Fibroblast of mammary gland (primary cell): ENCODE measurements at regions not wholly inside any gene's neighbourhood (a gene's known extent, or its start where the extent isn't known, plus 50 kb on each side); places are given as distances from the start of the nearest gene placed in this dataset.

Experiments used
- DNase-seq: peaks from one replicate; pipeline ENCODE4 v3.0.0-alpha.2; 2010; ENCODE audit warnings: low read depth
- H3K4me3 ChIP-seq: 2 replicates; pipeline ENCODE4 v1.5.1; 2011; ENCODE audit warnings: low read depth, mild to moderate bottlenecking, low read length, moderate library complexity; ENCODE audit not compliant: control insufficient read depth
- TF ChIP-seq, protein P1 (sequence below): conservative IDR thresholded peaks from 2 replicates; pipeline ENCODE4 v1.5.1; 2011; ENCODE audit warnings: low read depth, low read length, inconsistent platforms; ENCODE audit not compliant: control insufficient read depth, insufficient read depth

DNA sequence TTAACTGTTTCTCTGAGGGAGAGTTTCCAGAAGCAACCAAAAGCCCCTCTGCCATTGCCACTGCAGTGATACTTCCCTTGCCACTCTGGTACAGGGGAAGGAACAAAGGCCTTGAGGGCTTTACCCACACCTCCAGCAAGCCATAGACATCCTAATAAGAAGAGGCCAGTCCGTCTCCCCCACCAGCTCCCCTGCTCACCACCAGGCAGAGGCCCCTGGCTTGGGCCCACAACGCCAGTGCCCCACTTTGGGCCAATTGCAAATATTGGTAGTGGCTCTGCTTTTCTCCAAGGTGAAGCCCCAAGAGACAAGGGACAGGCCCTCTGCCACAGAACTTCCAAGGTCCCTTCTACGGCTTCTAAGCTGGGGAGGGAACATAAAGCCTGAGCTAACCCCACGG is 833.0 kb downstream of the DACH1 start:
- DNase-seq = no peak
- TF ChIP-seq, protein P1, sequence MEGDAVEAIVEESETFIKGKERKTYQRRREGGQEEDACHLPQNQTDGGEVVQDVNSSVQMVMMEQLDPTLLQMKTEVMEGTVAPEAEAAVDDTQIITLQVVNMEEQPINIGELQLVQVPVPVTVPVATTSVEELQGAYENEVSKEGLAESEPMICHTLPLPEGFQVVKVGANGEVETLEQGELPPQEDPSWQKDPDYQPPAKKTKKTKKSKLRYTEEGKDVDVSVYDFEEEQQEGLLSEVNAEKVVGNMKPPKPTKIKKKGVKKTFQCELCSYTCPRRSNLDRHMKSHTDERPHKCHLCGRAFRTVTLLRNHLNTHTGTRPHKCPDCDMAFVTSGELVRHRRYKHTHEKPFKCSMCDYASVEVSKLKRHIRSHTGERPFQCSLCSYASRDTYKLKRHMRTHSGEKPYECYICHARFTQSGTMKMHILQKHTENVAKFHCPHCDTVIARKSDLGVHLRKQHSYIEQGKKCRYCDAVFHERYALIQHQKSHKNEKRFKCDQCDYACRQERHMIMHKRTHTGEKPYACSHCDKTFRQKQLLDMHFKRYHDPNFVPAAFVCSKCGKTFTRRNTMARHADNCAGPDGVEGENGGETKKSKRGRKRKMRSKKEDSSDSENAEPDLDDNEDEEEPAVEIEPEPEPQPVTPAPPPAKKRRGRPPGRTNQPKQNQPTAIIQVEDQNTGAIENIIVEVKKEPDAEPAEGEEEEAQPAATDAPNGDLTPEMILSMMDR = no peak
- H3K4me3 ChIP-seq = no peak overlapping the region

DNA sequence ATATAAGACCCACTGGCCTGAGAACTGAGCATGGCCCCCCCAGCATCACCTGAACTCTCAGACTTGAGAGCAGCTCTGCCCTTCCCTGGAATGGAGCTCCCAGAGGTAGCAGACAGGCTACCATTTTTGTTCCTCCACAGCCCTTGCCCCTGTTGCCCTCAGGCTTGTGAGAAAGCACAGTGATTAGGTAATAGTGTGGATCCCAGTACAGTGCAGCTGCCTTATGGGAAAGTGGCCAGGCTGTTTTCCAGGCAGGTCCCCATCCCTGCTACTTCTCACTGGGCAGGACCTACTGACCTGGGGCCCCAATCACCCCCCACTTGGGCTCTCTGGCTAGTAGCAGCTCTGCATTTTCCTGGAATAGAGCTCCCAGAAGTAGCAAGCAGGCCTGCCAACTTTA is 834.0 kb downstream of the DACH1 start:
- no peak for DNase-seq
- TF ChIP-seq, protein P1 = no peak
- no peak overlapping the region for H3K4me3 ChIP-seq

DNA sequence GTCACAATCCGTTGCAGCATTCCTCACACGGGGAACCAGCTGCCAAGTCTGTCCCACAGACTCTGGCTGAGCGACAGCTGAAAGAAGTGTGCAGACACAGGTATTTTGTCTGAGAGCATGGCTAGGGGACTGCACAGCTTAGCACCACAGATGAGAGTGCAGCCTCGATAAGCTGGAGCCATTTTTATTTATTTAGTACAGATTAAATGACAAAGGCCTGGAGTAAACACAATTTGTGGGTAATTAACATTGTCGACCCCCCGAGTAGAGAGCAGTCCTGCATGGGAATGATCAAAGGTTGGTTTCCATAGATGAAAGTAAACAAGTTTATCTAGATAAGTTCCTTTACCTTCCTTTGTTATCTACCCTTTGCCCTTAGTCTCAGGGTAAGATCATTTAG is 836.2 kb downstream of the DACH1 start:
- DNase-seq = no peak

DNA sequence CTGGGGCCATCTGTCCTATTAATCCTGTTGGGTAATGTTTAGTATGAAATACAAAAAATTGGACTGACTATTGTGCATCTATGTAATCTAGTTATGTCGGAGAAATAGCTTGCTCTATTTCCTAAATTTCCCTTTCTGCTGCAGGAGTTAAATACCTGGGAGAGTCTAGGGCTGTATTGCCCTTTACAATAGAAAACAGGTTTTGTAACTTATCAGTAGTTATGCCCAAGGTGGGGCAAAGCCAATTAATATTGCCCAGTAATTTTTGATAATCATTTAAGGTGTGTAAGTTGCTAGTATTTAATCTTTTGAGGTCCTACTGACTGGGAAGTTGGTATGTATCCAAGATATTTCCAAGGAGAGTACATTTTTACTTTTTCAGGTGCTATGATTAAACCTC is 838.1 kb downstream of the DACH1 start:
- TF ChIP-seq, protein P1 = no peak
- no peak for DNase-seq
- no peak overlapping the region for H3K4me3 ChIP-seq

More for the DNA sequence above, 836.2 kb downstream of the DACH1 start:
- TF ChIP-seq, protein P1 = no peak
- H3K4me3 ChIP-seq = no peak overlapping the region

DNA sequence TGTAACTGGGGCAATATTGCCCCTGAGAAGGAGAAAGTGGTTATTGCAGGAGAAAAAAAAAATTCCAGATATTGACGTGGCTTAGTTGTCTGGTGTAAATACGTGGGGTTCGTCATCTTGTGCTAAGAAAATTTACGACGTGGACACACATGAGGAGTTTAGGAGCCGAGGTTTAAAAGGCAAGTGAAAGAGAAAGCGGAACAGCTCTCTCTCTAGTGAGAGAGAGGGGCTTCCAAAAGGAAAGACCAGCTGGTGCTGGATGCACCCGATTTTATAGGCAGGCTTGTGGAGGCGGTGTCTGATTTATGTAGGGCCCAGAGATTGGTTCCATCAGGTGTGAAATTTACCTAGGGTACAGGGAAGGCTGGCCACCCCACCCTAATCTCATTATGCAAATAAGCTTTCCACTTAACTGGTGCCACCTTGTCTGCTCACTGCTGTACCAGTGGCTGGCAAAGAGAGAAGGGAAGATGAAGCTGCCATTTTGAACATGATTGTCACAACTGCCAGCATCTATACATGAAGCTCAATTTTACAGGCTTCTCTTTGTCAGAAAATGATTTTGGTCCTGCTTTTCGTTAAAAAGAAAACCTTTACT is 845.1 kb downstream of the DACH1 start:
- TF ChIP-seq, protein P1 = no peak
- no peak for DNase-seq
- H3K4me3 ChIP-seq = no peak overlapping the region

DNA sequence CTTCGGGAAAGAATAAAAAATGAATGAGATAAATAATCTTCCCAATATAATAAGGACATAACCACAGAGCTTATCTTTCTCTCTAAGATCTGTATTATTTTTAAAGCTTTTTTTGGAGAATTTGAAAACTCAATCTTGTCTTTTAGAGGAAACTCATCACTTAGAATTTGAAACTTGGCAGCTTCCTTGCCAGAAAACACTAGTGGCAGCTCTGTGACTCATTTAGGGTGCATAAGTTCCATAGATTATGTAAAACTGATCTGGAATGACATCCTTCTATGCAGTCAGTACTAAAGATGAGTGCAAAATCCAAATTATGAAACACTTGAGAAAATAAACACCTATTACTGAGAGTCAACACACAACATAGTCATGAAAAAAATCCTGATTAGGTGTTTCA is 848.0 kb downstream of the DACH1 start:
- H3K4me3 ChIP-seq = no peak overlapping the region
- TF ChIP-seq, protein P1 = no peak

DNA sequence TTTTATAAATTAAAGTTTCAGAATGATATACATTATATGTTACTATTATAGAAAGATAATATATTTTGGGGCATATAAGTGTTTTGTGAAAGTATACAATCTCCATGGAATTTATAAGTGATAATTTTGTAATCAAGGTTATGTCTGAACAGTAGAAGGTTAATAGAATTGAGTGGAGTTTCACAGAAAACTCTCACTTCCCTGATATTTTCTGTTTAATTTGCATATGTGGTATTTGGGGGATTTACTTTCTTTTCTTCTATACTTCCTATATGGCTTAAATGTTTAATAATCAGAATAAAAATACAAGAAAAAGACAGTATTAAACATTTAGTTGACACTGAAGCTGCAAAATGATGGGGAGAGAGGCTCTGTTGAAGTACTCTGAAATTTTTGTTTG is 848.5 kb downstream of the DACH1 start:
- H3K4me3 ChIP-seq = no peak overlapping the region
- TF ChIP-seq, protein P1 = no peak
- DNase-seq = no peak

More for the DNA sequence above, 848.0 kb downstream of the DACH1 start:
- no peak for DNase-seq
